ENCODE measurements at regions not wholly inside any gene's neighbourhood (a gene's known extent, or its start where the extent isn't known, plus 50 kb on each side); places are given as distances from the start of the nearest gene placed in this dataset.

DNA sequence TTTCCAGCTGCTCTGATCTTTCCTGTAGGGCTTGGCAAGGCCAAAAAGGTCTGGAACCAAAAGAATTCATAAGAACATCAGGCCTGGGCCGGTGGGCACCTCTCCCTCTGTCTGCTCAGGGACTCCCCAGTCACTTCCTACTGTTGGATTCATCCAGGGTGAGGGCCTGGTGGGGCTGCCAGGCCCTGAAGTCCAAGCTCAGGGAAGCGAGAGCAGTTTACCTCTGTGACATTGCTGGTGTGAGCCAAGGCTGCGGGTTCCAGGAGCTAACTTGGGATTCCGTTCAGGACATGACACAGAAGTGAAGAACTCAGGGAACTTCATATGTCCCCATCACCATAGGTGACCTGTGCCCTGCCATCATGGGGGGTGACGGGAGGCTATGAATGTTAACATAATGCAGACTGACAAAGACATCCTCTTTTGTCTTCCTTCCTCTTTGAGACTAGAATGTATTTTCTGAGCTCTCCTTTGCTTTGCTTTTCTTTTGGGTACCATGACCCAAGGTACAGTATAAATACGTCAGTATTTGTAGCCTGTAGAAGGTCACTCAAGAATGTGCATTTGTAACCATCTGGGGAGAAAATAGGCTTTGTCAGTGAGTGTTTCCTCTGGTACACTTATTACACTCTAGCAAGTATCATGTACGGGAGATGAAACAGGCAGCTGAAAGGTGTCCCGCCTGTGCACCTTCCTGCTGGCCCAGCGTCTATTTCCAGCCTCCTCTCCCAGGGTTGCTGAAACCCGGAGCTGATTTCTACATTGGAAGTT lies 130.5 kb upstream of the SLC1A4 start:
- DNase-seq, result no peak

GRCh38 chr2:64859312-64860212 lies 129.6 kb upstream of the SLC1A4 start:
- peak; percentile 93 for DNase-seq

- DNase-seq, result no peak
Measured at GRCh38 chr2:64860276-64860885, 128.8 kb upstream of the SLC1A4 start.

DNA sequence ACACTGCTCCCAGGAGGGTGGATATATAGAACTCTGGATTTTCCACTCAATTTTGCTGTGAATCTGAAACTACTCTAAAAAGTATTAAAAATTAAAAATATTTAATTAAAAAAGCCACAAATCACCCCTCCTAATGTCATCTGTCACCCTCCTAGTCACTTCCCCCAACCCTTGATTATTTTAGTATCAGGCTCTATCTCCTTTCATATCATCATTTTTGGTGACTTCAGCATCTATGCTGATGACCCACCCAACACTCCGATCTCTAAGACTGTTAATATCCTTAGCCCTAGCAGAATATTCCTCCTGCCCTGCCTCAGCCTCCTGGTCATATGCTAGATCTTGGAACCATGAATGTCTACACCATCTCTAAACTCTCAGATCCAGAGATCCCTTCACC lies 128.3 kb upstream of the SLC1A4 start:
- DNase-seq, result no peak

- no peak for DNase-seq
Measured at GRCh38 chr2:64861452-64862397, 127.5 kb upstream of the SLC1A4 start.

GRCh38 chr2:64862623-64863022 lies 126.6 kb upstream of the SLC1A4 start:
- no peak for DNase-seq

- DNase-seq, result no peak
Measured at GRCh38 chr2:64863097-64863820, 125.9 kb upstream of the SLC1A4 start.

DNA sequence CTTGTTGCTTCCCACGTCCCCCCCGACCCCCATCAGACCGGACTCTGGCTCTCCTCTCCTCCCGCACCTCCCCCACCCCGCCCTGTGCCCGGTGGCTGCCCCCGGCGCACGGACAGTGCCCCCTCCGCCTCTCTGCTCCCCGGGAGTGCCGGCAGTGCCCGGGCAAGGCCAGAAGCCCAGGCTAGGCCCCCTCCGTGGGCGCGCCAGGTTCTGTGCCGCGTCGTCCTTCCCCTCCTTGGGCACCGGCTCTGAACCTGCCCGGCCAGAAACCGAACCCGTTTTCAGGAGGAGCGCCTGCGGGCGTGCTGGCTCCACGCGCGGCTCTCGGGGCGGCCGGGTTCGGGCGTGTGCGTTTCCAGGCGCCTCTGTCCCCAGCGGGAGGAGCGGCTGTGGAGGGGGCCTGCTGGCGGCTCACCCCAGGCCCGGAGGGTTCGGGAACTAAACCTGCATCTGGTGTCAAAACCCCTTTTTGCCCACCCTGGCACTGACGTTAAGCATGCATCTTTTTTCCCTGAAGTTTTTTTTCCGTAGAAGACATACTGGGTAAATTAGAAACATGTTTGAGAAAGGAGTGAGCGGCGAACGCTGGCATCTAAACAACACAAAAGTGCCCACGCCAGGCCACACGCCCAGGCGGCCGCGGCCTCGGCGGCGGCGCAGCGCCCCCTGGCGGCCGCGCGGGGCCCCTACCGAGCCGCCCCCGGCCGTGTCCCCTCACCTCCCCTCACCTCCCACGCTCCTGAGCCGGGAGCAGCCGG lies 123.9 kb upstream of the SLC1A4 start:
- peak; percentile 68 for DNase-seq

- no peak for DNase-seq
Measured at GRCh38 chr2:64865831-64866345, 123.3 kb upstream of the SLC1A4 start.

GRCh38 chr2:64866797-64867196 lies 122.4 kb upstream of the SLC1A4 start:
- peak; percentile 97 for DNase-seq

DNA sequence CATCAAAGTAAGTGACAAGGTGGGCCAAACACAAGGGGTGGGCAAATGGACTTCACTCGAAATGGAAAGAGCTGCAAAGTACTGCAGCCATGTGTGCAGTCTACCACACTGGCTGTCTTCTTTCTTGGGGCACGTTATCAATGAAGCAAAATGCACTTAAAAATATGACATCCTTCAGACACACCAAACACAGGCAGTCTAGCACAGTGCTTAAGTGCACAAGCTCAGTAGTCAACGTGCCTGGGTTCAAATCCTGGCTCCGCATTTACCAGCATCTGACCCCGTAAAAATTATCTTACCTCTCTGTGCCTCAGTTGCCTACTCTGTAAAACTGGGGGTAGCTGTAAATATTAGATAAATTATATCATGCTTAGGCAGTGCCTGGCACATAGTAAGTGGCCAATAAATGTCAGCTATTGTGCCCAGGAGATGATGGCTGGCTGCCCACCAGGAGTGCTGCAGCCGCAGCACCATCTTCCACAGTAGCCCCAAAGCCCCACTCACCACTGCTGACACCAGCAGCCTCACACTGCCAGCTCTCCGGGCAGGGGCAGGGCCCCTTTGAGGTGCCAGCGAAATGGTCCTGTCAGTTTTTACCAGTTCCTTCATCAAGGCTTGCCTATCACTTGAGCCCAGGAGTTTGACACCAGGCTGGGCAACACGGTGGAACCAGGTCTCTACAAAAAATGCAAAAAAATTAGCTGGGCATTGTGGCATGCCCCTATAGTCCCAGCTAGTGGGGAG lies 121.8 kb upstream of the SLC1A4 start:
- DNase-seq, result no peak

DNA sequence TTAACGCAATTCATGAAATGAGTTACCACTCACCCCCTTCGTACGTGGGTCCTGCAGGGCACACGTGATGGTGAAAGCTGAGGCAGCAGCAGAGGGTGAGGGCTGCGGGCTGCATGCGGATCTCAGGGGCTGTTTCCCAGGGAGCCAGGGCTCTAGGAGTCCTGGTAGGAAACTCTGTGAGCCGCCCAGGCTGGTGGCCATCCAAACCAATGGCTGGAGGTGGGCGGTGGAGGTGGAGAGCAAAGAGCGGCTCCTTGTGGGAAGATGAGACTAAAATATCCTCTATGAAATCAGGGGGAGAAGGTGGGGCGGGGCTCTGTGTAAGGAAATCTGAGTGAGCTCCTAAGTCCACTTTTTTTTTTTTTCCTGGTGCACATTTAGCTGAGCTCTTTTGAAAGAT lies 120.1 kb upstream of the SLC1A4 start:
- DNase-seq, result no peak

GRCh38 chr2:64873472-64873924 lies 115.7 kb upstream of the SLC1A4 start:
- DNase-seq, result peak; percentile 53

DNA sequence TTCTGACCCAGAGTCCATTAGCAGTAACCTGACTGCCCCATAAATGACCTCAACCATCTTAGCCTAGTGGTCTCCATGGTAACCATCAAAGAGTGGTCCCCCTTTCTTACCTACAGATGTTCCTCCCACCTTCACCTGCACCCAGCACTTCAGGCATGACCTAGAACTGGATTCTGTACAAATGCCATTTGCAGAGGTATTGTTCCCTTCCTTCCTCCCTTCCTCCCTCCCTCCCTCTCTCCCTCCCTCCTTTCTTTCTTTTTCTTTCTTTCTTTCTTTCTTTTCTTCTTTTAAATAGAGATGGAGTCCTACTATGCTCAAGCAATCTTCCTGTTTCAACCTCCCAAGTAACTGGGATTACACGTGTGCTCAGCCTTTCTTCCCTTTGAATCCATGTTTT lies 114.6 kb upstream of the SLC1A4 start:
- no peak for DNase-seq

DNA sequence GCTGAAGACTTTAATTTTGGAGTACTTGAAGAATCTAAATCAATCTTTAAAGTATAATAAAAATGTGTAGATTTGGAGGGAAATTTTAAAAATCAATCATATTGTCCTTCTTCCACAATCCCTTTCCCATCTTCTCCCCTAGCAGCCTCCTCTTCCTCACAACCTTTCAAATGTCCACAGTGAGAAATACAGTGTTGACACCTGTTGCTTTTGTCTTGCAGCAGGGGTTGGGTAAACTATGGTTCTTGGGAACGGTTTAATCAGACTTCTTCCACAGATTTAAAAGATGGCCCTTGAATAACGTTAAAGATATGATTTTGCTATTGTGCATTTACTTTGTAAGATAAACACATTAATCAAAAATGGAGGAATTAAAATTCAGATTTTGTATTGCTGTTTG lies 113.8 kb upstream of the SLC1A4 start:
- DNase-seq, result no peak

DNA sequence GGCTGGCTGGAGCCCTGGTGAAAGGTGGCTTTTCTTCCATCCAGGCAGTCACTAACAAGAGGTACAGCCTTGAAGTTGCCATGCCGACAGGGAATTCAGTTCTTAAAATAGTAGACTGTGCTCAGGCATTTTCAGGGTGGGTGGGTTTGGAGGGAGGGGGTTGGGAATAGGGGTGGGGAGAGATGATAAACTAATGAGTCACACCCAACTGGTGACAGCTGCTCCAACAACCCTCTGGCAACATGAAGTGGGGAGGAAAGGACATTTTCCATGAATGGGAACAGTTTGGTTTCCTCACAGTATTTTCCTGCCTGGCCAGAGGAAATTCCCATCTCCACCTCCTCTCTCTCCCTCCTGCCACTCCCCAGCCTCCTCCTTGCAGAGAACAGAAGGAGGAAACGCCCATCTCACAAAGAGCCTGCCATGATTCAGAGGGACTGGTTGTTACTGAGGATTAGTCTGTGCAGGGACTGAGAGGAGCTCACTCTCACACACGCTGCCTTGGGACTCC lies 113.0 kb upstream of the SLC1A4 start:
- peak; percentile 82 for DNase-seq

DNA sequence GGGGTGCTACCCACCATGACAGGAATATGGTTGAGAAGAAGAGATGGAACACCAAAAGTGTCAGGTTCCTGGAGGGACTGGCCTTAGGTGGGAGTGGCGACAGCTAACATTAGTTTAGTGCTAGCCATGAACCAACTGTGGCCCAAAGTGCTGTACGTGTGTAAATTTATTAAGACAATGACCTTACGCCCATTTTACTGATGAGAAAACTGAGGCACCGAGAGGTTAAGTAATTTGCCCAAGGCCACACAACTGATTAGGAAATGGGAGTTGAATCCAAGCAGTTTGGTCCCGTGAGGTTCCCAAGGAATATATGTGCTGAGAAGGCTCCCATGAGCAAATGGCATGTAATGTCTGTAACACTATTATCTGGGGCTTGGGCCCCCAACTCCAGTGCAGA lies 109.5 kb upstream of the SLC1A4 start:
- no peak for DNase-seq

DNA sequence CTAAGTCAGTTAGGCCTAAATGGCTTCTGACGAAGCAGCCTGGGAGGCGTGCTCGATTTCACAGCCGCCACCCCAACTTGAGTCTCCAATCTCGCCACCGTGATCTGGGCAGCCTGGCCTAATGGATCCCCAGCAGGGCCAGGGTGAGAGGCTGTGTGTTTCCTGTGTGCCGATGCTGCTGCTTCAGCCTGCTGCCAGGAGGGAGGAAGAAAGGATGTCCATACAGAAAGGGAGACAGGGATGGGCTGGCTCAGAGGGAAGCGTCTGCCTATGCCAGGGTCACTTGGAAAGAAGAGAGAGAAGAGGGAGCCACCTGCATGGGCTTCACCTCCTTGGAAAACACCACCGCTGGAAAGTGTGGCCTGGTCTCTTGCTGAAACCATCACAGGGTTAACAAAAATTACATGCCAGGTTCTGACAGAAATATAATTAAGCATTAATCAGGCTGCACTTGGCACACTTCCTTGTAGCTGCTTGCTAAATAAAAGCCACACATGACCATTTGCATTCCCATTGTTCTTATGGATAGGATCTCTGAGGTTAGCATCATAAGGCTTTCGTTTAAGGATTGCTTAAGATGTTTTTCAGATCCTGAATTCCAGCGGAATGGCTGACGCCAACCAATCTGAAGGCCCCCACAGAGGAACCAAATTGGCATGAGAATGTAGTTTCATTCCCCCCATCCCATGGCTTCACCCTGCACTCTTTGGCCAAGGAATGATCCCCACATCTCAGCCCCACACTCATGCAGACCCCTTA lies 108.8 kb upstream of the SLC1A4 start:
- no peak for DNase-seq

DNA sequence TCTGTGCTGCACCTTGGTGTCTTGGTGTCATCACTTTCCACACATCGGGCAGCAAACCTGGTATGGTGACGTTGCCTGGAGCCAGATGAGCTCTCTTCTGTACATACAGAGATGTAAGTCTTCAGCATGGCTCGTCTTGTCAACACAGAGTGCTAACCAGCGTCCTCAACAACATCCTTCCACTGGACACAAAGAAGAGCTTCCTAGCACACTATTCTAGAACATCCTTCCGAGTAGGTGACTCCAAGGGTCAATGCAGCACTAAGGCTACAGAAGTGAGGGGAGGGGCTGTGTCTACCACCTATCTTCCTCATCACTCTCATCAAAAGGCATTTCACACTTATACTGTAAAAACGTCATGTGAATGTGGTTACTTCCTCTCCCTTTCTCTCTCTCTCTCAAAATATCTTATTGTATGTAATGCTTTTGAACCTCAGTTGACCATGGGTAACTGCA lies 108.1 kb upstream of the SLC1A4 start:
- DNase-seq, result no peak
